ENCODE measurements at regions not wholly inside any gene's neighbourhood (a gene's known extent, or its start where the extent isn't known, plus 50 kb on each side); places are given as distances from the start of the nearest gene placed in this dataset.

- no peak for TF ChIP-seq POLR2A (IDR thresholded peaks at IDR 0.05; ENCODE audit: low read length)
- no peak for TF ChIP-seq GATA1 (IDR thresholded peaks at IDR 0.05; ENCODE audit: low read depth, low read length)
These were observed 926.4 kb downstream of the MAT2B start for GRCh38 chr5:164431634-164432304.
